Coronary artery (tissue), 2 donors: ENCODE measurements at regions not wholly inside any gene's neighbourhood (a gene's known extent, or its start where the extent isn't known, plus 50 kb on each side); places are given as distances from the start of the nearest gene placed in this dataset.

Experiments used
- DNase-seq: peaks from one replicate; pipeline ENCODE4 v3.0.0-alpha.2; 2017; ENCODE audit warnings: low spot score
- H3K27ac ChIP-seq, 2 donors: fragments of 200-600 bp; sonication (generic); one replicate each; pipeline ENCODE4 v1.5.1; 2016 to 2019
- H3K4me3 ChIP-seq: fragments of 200-600 bp; sonication (generic); 2 replicates; pipeline ENCODE4 v1.5.1; 2016; ENCODE audit warnings: mild to moderate bottlenecking, moderate library complexity
- CTCF ChIP-seq: fragments of 200-600 bp; sonication (generic); IDR thresholded peaks from one replicate; pipeline ENCODE4 v1.5.1; 2019; ENCODE audit warnings: antibody characterized with exemption

GRCh38 chr6:134372603-134373281, 54.8 kb upstream of the SGK1 start:
- Histone ChIP-seq H3K4me3 (no peak overlapping the region), H3K27ac (peak overlapping the region; percentile 57 to 70)
- no peak for TF ChIP-seq CTCF
- no peak for DNase-seq

GRCh38 chr6:134368670-134369069, 50.8 kb upstream of the SGK1 start:
- no peak overlapping the region for H3K27ac ChIP-seq
- no peak overlapping the region for H3K4me3 ChIP-seq
- DNase-seq = no peak
- no peak for TF ChIP-seq CTCF
